HTR-8/SVneo (cell line): ENCODE measurements at regions not wholly inside any gene's neighbourhood (a gene's known extent, or its start where the extent isn't known, plus 50 kb on each side); places are given as distances from the start of the nearest gene placed in this dataset.

ENCODE experiments used
- DNase-seq: peaks from one replicate; pipeline ENCODE4 v3.0.0; 2011; ENCODE audit warnings: low spot score, mixed read lengths; ENCODE audit not compliant: insufficient read length
- FAIRE-seq: peaks from 2 replicates; lab custom pipeline; 2011; peaks lifted over from hg19 to GRCh38; lab: Jason Lieb, UNC

DNA sequence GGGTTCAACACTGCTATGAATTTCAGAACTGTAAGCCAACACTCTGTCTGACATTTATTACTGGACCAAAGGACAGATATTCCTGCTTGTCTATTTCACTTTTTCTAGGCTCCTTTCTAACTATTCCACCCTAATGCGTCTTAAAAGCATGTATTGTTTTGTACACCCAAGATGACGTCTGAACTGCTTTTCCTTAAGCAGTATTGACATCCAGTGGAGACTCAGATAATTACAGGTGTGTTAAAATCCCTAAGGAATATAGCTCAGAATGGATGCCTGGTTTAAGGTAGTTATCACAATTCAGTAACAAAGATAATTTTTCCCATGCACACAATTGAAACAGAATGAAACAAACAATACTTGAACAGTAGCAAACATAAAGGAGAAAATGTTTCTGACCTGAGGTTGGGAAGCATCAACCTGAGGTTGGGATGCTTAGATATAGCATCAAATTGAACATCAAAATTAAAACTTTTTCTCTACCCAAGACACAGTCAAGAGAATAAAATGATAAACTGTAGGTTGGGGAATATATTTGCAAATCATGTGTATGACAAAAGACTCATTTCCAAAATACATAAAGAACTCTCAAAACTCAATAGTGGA is 93.7 kb upstream of the PTPRR start:
- FAIRE-seq: no peak

GRCh38 chr12:71011261-71011660 is 90.7 kb upstream of the PTPRR start:
- DNase-seq (no peak), FAIRE-seq (no peak)

More for the DNA sequence above, 93.7 kb upstream of the PTPRR start:
- peak; percentile 13 for DNase-seq

GRCh38 chr12:71010143-71010479 is 89.6 kb upstream of the PTPRR start:
- FAIRE-seq: no peak
- DNase-seq: no peak

- FAIRE-seq (no peak), DNase-seq (no peak)
Observed at GRCh38 chr12:71009430-71010142, 89.0 kb upstream of the PTPRR start.

DNA sequence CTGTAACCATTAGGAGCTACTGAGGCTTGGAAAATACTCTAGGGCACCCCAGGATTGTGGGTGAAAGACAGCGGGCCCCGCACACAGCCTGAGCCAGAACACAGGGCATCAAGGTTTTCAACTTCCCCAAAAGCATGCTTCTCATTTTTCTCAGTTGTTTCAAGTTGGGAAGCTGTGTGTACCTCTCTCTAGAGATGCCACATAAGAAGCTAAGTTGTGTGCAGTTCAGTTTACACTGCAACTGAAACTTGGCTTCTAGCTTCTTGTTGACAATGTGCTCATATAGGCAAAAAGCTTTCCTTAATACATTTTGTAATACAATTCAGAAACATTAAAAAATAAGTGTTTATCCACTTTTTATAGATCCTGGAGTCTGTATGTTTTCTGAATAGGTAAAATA is 88.1 kb upstream of the PTPRR start:
- DNase-seq: no peak
- no peak for FAIRE-seq

- FAIRE-seq (no peak), DNase-seq (no peak)
Observed at GRCh38 chr12:71007781-71008404, 87.4 kb upstream of the PTPRR start.

DNA sequence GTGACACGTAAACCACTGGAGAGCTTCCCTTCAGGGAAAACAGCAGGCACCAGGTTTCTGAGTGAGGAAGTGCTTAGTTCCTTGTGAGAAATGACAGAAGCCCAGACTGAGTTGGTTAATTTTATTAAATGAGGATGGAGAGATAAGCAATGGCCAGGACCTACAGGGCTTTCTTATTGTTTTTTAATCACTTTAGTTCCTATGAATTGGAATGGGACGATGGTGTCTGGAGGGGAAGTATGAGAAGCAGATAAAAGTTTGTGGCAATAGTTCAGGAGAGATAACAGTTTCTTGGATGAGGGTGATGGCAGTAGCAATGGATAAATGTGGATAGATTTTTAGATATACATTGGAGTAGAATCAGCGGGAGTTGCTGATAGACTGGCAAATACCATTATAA is 86.5 kb upstream of the PTPRR start:
- FAIRE-seq (no peak), DNase-seq (no peak)

- DNase-seq: no peak
- FAIRE-seq: no peak
Observed at GRCh38 chr12:71005166-71005565, 84.6 kb upstream of the PTPRR start.

- no peak for FAIRE-seq
Observed at GRCh38 chr12:71004578-71004977, 84.0 kb upstream of the PTPRR start.

DNA sequence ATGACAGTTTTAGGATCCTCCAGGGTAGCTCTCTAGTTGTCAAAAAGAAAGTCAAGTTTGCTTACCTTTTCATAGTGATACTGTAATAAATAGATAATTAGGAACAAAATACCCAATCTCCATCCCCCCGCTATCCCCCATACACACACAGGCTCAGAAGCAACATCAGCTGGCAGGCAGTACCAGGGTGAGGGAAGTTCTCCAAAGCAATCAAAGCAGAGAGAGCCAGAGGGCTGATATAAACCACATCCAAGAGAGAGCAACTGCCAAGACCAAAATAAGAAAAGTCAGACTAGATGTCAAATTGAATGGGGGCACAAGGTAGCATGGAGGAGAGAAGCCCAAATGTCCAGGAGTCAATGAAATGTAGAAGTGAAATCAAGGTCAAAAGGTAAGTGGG is 80.2 kb upstream of the PTPRR start:
- DNase-seq (no peak), FAIRE-seq (no peak)

More at GRCh38 chr12:71004578-71004977, 84.0 kb upstream of the PTPRR start:
- DNase-seq: no peak

GRCh38 chr12:71000255-71000654 is 79.7 kb upstream of the PTPRR start:
- DNase-seq (no peak), FAIRE-seq (no peak)

- FAIRE-seq: no peak
- no peak for DNase-seq
Observed at GRCh38 chr12:70994217-70994788, 73.8 kb upstream of the PTPRR start.

- FAIRE-seq (no peak), DNase-seq (no peak)
Observed at GRCh38 chr12:70989232-70989631, 68.7 kb upstream of the PTPRR start.

DNA sequence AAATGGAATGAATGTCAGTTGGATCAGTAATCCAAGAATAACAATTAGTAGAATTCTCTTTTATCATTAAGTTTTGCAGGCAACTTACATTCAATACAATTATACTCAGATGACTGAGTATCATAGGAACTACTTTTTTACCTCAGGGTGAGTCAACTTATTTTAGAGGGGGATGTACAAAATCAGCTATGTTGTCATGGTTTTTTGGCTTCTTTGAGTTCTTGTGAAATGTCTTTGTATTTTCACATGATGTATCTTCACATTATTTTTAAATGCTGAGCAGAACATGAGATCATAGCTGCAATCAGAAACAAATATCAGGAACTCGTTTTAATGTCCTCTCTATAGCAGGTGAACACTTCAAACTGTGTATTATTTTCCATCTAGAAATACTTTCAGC is 65.3 kb upstream of the PTPRR start:
- DNase-seq (no peak), FAIRE-seq (no peak)

DNA sequence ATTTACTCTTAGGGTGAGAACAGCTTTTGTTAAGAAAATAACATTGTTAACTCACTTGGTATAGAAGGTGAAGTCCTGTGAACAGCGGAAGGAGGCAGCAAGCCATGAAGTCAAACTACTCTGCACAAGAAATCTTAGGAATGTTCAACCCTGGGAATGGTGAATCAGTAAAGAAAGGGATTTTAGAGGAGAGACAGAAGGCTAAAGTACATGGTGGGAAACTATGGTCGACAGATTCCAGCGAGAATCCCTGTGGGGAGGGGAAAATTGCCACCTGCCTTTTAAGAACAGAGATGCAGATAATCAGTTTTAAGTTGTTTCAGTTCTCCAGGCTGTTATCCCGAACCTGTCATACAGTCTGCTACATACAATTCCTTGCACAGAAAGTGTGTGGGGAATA is 63.2 kb upstream of the PTPRR start:
- FAIRE-seq: no peak

GRCh38 chr12:70982991-70983390 is 62.5 kb upstream of the PTPRR start:
- no peak for FAIRE-seq

More for the DNA sequence above, 63.2 kb upstream of the PTPRR start:
- no peak for DNase-seq

GRCh38 chr12:70982286-70982685 is 61.7 kb upstream of the PTPRR start:
- FAIRE-seq (no peak), DNase-seq (no peak)

More at GRCh38 chr12:70982991-70983390, 62.5 kb upstream of the PTPRR start:
- no peak for DNase-seq

- no peak for FAIRE-seq
- DNase-seq: peak; percentile 2
Observed at GRCh38 chr12:70971001-70971794, 50.7 kb upstream of the PTPRR start.
